Liver (tissue), 8 donors: ENCODE measurements at regions not wholly inside any gene's neighbourhood (a gene's known extent, or its start where the extent isn't known, plus 50 kb on each side); places are given as distances from the start of the nearest gene placed in this dataset.

Source experiments
- DNase-seq: peaks from one replicate; pipeline ENCODE4 v3.0.0-alpha.2; 2017; ENCODE audit warnings: low spot score
- H3K27ac ChIP-seq, 2 donors: one replicate each; pipeline ENCODE4 v1.7.0; 2013; ENCODE audit warnings: inconsistent platforms in 2 of 2, low read length in 2 of 2, control low read depth in 1 of 2, low read depth in 1 of 2, mild to moderate bottlenecking in 1 of 2
- H3K27me3 ChIP-seq, 4 donors: one replicate each; pipeline versions ENCODE4 v1.6.1 to v1.7.0; 2013; ENCODE audit warnings: low read length in 3 of 4, inconsistent platforms in 1 of 4, mild to moderate bottlenecking in 1 of 4, moderate library complexity in 1 of 4; ENCODE audit not compliant: control insufficient read depth in 4 of 4, insufficient read depth in 4 of 4
- H3K36me3 ChIP-seq, 4 donors: one replicate each; pipeline versions ENCODE4 v1.6.1 to v1.7.0; 2013; ENCODE audit warnings: low read length in 3 of 4, mild to moderate bottlenecking in 3 of 4, low read depth in 1 of 4, moderate library complexity in 1 of 4; ENCODE audit not compliant: control insufficient read depth in 4 of 4, insufficient read depth in 3 of 4
- H3K4me1 ChIP-seq, 4 donors: one replicate each; pipeline versions ENCODE4 v1.6.1 to v1.7.0; 2013; ENCODE audit warnings: low read length in 3 of 4, mild to moderate bottlenecking in 3 of 4, moderate library complexity in 1 of 4; ENCODE audit not compliant: control insufficient read depth in 4 of 4, insufficient read depth in 4 of 4
- H3K4me3 ChIP-seq, 3 donors: one replicate each; pipeline versions ENCODE4 v1.6.1 to v1.7.0; 2013; ENCODE audit warnings: low read length in 3 of 3, control low read depth in 1 of 3, low read depth in 1 of 3, mild to moderate bottlenecking in 1 of 3
- H3K9ac ChIP-seq, 2 donors: one replicate each; pipeline ENCODE4 v1.7.0; 2013; ENCODE audit warnings: low read length in 2 of 2, mild to moderate bottlenecking in 2 of 2, moderate library complexity in 2 of 2, control low read depth in 1 of 2, low read depth in 1 of 2
- H3K9me3 ChIP-seq, 4 donors: one replicate each; pipeline versions ENCODE4 v1.6.1 to v1.7.0; 2013; ENCODE audit warnings: low read length in 3 of 4; ENCODE audit not compliant: control insufficient read depth in 4 of 4
- ATF3 ChIP-seq: IDR thresholded peaks from 2 replicates; pipeline ENCODE4 v1.6.1; 2016; ENCODE audit warnings: antibody characterized with exemption
- CTCF ChIP-seq: fragments of 150-350 bp; IDR thresholded peaks from 2 replicates; pipeline ENCODE4 v1.5.1; 2017; ENCODE audit warnings: improper control_type of control experiment, low read depth, low read length; ENCODE audit not compliant: missing input control
- EGR1 ChIP-seq, 2 donors: IDR thresholded peaks; 2 replicates each; pipeline ENCODE4 v1.6.1; 2016 to 2018; ENCODE audit warnings: antibody characterized with exemption in 2 of 2, low read depth in 2 of 2
- FOXA1 ChIP-seq: IDR thresholded peaks from 2 replicates; pipeline ENCODE4 v1.6.1; 2016; ENCODE audit warnings: antibody characterized with exemption
- GABPA ChIP-seq, 2 donors: IDR thresholded peaks in 1 of 2; conservative IDR thresholded peaks in 1 of 2; 2 replicates each; pipeline ENCODE4 v1.6.1; 2016; ENCODE audit warnings: antibody characterized with exemption in 2 of 2, mild to moderate bottlenecking in 1 of 2, moderate library complexity in 1 of 2
- HNF4A ChIP-seq, 2 donors: conservative IDR thresholded peaks; 2 replicates each; pipeline ENCODE4 v1.6.1; 2016; ENCODE audit warnings: antibody characterized with exemption in 2 of 2, mild to moderate bottlenecking in 2 of 2
- HNF4G ChIP-seq: IDR thresholded peaks from 2 replicates; pipeline ENCODE4 v1.6.1; 2016; ENCODE audit warnings: antibody characterized with exemption
- JUND ChIP-seq, 2 donors: IDR thresholded peaks; 2 replicates each; pipeline ENCODE4 v1.6.1; 2016; ENCODE audit warnings: antibody characterized with exemption in 2 of 2
- NR2F2 ChIP-seq: IDR thresholded peaks from 2 replicates; pipeline ENCODE4 v1.6.1; 2016; ENCODE audit warnings: antibody characterized with exemption
- RAD21 ChIP-seq, 2 donors: IDR thresholded peaks; 2 replicates each; pipeline ENCODE4 v1.6.1; 2016; ENCODE audit warnings: antibody characterized with exemption in 2 of 2, mild to moderate bottlenecking in 2 of 2
- SP1 ChIP-seq: IDR thresholded peaks from 2 replicates; pipeline ENCODE4 v1.6.1; 2018; ENCODE audit warnings: antibody characterized with exemption, mild to moderate bottlenecking
- TAF1 ChIP-seq: conservative IDR thresholded peaks from 2 replicates; pipeline ENCODE4 v1.6.1; 2016; ENCODE audit warnings: antibody characterized with exemption, mild to moderate bottlenecking
- YY1 ChIP-seq: IDR thresholded peaks from 2 replicates; pipeline ENCODE4 v1.6.1; 2016; ENCODE audit warnings: antibody characterized with exemption, mild to moderate bottlenecking
- WGBS: extraction: QIAGEN DNeasy Blood & Tissue Kit; methylation state at CpG from one replicate; pipeline ENCODE4 v1.1.7; 2013; 5-methylcytosine and 5-hydroxymethylcytosine counted together
- TF ChIP-seq, protein P1 (sequence below): IDR thresholded peaks from 2 replicates; pipeline ENCODE4 v1.6.1; 2016; ENCODE audit warnings: antibody characterized with exemption, mild to moderate bottlenecking
- donor health status: healthy.
- donor health status: healthy.
- donor health status: healthy.
- donor health status: healthy.
- donor health status: healthy.

DNA sequence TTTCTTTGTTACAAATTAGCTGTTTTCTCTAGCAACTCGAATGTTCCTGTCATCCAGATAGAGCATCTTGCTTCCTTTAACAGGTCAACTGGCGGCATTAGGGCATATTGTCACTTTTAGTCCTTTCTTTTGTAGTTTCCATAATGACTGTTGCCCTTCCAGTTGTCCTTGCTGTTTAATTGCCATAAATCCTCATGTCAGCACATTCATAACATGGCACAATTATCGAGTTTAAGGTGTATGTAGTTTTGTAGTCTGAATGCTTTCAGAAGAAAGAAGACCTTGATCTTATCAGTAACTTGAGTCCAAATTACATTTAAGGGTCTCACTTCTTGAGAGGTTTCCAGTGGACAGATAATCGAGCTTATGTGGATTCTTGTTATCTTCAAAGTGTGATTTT is 161.7 kb upstream of the CDH12 start:
- Histone ChIP-seq H3K9me3 (no peaks in the 10 kb centered on the region), H3K27me3 (no peaks in the 10 kb centered on the region), H3K4me3 (no peak overlapping the region), H3K4me1 (peaks cover 0 to 10% (median 6%) of the 10 kb centered on the region in 4 donors), H3K36me3 (no peaks in the 10 kb centered on the region), H3K27ac (no peak overlapping the region), H3K9ac (no peak overlapping the region)
- 85% methylated on average over 4 of the region's 4 CpGs for WGBS
- no peak for TF ChIP-seq RAD21 (IDR thresholded peaks at IDR 0.05)
- no peak for TF ChIP-seq SP1
- no peak for TF ChIP-seq GABPA (IDR thresholded peaks at IDR 0.05 in 1 of 2, conservative IDR thresholded peaks at IDR 0.05 in 1 of 2)
- TF ChIP-seq YY1, result no peak
- TF ChIP-seq HNF4G, result no peak
- TF ChIP-seq TAF1, result no peak
- TF ChIP-seq, protein P1, sequence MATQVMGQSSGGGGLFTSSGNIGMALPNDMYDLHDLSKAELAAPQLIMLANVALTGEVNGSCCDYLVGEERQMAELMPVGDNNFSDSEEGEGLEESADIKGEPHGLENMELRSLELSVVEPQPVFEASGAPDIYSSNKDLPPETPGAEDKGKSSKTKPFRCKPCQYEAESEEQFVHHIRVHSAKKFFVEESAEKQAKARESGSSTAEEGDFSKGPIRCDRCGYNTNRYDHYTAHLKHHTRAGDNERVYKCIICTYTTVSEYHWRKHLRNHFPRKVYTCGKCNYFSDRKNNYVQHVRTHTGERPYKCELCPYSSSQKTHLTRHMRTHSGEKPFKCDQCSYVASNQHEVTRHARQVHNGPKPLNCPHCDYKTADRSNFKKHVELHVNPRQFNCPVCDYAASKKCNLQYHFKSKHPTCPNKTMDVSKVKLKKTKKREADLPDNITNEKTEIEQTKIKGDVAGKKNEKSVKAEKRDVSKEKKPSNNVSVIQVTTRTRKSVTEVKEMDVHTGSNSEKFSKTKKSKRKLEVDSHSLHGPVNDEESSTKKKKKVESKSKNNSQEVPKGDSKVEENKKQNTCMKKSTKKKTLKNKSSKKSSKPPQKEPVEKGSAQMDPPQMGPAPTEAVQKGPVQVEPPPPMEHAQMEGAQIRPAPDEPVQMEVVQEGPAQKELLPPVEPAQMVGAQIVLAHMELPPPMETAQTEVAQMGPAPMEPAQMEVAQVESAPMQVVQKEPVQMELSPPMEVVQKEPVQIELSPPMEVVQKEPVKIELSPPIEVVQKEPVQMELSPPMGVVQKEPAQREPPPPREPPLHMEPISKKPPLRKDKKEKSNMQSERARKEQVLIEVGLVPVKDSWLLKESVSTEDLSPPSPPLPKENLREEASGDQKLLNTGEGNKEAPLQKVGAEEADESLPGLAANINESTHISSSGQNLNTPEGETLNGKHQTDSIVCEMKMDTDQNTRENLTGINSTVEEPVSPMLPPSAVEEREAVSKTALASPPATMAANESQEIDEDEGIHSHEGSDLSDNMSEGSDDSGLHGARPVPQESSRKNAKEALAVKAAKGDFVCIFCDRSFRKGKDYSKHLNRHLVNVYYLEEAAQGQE, result no peak
- no peak for TF ChIP-seq EGR1 (IDR thresholded peaks at IDR 0.05; ENCODE audit: low read depth in 2 of 2)
- DNase-seq, result no peak

DNA sequence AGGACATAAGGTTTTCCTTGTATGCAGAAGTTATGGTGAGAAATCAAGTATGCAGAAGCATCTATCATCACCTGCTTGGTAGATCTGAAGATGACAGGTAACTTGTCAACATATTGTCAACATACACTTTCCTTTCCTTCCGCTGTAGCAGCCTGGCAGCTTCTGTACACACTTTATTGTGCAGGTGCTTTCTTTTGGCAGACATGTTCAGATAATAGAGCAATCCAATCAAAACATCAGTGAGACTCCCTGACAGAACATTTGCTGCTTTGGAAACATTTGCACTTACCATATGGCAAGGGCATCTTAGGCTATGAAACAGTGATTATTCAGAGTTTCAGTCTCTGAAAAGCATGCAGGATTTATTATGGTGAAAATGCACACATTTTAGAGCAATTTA is 161.1 kb upstream of the CDH12 start:
- Histone ChIP-seq H3K4me1 (peaks cover 0 to 10% (median 6%) of the 10 kb centered on the region in 4 donors), H3K9ac (no peak overlapping the region), H3K36me3 (no peaks in the 10 kb centered on the region), H3K27me3 (no peaks in the 10 kb centered on the region), H3K27ac (no peak overlapping the region), H3K4me3 (peak overlapping the region; percentile 11 to 39 (median 28)), H3K9me3 (no peaks in the 10 kb centered on the region)
- WGBS, result 45% methylated on average over 1 of the region's 1 CpG
- TF ChIP-seq HNF4A (conservative IDR thresholded peaks at IDR 0.05), result no peak
- no peak for TF ChIP-seq NR2F2
- TF ChIP-seq GABPA (IDR thresholded peaks at IDR 0.05 in 1 of 2, conservative IDR thresholded peaks at IDR 0.05 in 1 of 2), result no peak
- no peak for DNase-seq

DNA sequence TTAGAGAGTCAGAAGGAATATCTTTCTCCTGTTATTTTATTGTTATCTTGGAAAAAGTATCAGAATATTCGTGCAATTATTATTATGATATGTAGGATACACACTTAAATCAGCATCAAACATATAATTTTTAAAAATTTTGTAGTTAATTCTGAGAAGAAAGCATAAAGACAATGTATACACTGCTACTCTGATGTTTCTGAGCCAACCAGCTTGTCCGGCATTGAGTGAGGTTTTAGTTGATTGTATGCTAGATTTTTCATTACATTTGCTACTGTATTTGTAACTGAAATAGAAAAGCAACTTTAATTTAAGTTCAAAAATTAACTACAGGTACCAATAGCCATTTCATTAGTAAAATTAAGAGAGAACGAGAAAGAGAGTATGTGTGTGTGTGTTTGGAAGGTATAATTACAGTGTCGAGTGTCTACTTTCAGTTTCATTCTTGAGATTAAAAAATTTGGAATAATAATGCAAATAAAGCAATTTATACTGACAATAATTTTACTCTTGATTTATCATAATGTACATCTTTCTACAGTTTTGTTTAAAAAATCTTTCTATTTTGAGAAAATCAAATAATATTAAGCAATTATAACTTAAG is 160.4 kb upstream of the CDH12 start:
- Histone ChIP-seq H3K27me3 (no peaks in the 10 kb centered on the region), H3K9ac (peak overlapping the region; percentile 72 to 94), H3K4me1 (peaks cover 0 to 10% (median 6%) of the 10 kb centered on the region in 4 donors), H3K27ac (peak overlapping the region; percentile 71 to 76), H3K36me3 (no peaks in the 10 kb centered on the region), H3K9me3 (no peaks in the 10 kb centered on the region), H3K4me3 (peak overlapping the region; percentile 64 to 76 (median 71))
- no peak for DNase-seq
- WGBS, result 17% methylated on average over 4 of the region's 4 CpGs
- TF ChIP-seq FOXA1 (no peak), ATF3 (no peak), RAD21 (IDR thresholded peaks at IDR 0.05) (no peak), EGR1 (IDR thresholded peaks at IDR 0.05; ENCODE audit: low read depth in 2 of 2) (no peak), YY1 (no peak), JUND (IDR thresholded peaks at IDR 0.05) (no peak), HNF4A (conservative IDR thresholded peaks at IDR 0.05) (no peak), SP1 (no peak), CTCF (no peak)
- TF ChIP-seq, protein P1, result no peak
